Cerebellar cortex (tissue), 1 donor: ENCODE measurements at regions not wholly inside any gene's neighbourhood (a gene's known extent, or its start where the extent isn't known, plus 50 kb on each side); places are given as distances from the start of the nearest gene placed in this dataset.
"Not testable (repeated sequence)": the region's sequence is repeated elsewhere in the genome, so short reads cannot be mapped to it uniquely, and the experiment has no call there.

Experiments used
- DNase-seq: peaks from one replicate; pipeline ENCODE4 v3.0.0-alpha.2; 2015; ENCODE audit warnings: low spot score

DNA sequence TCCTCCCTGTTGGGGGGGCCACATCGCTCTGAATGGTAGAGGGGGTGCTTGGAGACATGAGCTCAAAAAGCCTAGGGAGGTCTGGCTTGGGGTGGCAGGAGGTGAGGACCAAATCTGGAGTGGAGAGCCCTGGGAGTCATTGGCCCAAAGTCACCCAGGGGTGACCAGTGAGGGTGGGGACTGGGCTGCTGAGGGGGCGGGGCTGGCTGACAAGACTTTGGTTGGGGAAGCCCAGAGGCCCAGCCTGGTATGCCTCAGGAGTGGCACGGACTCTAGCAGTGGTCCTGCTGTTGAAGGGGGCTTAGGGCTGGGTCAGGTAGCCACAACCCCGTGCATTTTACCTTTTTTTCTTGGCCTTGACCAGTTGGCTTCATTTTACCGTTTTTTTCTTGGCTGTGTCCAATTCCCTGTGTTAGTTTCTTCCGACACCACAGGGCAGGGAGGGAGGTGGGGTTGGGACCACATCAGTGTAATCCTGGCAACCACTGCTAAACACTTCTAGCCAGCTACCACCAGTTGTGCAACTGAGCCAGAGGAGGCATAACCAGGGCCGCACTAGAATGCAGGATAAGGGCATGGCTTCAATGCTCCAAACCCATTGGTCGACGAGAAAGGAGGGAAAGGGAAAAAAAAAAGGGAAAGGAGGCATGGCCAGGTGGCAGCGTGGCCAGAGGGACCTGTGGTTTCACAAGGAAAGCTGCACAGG is 105.3 kb upstream of the C2CD4B start:
- no peak for DNase-seq

DNA sequence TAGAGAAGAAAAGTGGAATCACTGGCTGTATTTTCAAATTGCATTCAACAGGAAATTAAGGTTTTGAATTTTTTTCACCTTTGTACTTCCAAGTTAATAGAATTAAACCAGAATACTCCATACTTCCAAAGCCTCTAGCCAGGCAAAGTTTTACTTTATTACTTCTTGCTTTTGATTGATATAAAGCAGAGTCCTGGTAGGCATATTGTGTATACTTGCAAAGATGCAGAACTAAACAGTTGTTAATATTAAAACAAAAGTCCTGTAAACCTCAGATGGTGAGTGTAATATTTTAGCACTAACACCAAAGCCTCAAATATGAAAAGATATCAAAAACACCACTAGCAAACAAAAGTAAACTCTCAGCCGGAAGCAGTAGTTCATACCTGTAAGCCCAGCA is 107.2 kb upstream of the C2CD4B start:
- DNase-seq = no peak

DNA sequence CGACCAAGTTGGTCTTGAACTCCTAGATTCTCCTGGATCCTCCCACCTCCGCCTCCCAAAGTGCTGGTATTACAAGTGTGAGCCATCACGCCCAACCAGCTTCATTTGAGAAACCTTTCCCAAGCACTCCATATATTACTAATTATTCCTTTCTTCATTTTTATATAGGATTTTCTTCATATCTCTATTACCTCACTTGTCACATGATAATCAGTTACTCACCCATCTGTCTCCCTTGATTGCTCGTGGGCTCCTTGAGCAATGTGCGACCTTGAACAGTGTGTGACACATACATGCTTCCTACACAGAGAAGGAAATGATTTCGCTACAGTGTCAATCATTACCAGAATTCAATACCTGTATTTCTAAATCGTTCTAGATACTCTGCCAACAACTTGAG is 110.7 kb upstream of the C2CD4B start:
- DNase-seq = no peak

DNA sequence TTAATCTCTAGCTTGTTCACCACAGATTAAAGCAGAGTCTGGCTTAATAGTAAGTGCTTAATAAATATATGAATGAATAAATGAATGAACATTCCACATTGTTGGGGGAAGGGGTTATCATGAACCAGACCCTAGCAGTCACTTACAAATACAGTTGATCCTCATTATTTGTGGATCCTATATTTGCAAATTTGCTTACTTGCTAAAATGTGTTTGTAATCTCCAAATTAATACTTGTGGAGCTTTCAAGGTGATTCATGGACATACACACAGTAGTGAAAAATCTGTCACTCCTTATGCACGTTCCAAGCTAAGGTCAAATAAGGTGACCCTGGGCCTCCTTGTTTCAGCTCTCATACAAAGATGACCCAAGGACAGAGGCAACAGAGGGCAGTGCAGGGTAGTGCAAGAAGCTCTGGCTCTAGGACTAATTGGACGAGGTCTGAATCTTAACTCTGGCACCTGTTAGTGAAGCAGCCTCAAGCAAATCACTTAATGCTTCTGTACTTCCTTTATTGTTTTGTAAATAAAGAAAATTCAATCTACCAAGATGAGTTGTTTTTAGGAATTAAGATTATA is 112.8 kb upstream of the C2CD4B start:
- no peak for DNase-seq

DNA sequence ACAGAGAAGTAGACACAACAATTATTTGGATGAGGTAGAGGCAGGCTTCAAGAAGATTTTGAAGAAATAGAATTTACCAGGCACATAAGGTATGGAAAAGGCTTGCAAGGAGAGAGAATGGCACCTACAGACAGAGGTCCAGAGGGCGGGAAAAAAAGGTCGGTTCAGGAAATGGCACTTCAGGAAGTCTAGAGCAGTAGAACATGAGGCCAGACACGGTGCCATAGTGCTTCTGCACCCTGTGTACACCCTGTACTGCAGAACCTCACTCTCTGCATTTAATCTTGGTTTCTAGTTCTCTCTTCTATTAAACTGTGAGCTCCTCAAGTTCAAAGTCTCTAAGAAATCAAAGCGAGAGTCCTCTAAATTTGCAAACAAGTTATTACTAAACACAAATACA is 113.4 kb upstream of the C2CD4B start:
- no peak for DNase-seq

DNA sequence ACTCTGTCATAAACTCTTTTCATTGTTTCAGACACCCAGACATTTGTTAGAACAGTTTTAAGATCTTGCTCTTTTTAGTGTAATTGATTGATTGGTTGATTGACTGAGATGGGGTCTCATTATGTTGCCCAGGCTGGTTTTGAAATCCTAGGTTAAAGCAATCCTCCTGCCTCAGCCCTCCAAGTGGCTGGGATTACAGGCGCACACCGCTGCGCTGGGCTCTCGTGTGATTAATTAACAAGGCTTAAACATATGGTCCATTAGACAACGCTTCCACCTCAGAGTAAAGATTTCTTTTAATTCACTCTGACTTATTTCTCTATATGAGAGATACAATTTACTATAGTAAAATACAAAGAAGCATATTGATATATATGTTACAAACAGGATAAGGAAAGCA is 114.0 kb upstream of the C2CD4B start:
- no peak for DNase-seq

DNA sequence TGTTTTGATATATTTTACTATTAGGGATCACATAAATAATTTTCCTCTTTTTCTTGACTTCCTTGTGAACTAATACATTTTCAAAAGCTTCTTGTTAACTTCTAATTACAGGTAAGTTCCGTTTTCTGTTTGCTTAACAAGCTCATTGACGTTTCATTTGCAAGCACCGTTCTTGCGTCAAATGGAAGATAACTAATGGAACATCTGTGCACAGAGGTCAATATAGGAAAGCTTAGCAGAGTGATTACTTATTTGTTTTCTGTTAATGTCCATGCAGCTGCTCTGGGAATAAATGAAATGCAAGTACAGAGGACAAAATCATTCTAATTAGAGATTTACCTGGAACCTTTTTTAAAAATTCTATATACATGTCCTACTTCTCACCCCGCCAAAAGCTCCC is 115.5 kb upstream of the C2CD4B start:
- no peak for DNase-seq

DNA sequence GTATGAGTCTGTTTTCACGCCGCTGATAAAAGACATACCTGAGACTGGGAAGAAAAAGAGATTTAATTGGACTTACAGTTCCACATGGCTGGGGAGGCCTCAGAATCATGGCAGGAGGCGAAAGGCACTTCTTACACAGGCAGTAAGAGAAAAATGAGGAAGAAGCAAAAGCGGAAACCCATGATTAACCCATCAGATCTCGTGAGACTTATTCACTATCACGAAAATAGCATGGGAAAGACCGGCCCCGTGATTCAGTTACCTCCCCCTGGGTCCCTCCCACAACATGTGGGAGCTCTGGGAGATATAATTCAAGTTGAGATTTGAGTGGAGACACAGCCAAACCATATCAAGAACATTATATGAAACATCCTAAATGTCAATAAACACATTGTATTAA is 116.7 kb upstream of the C2CD4B start:
- DNase-seq = not testable (repeated sequence)

DNA sequence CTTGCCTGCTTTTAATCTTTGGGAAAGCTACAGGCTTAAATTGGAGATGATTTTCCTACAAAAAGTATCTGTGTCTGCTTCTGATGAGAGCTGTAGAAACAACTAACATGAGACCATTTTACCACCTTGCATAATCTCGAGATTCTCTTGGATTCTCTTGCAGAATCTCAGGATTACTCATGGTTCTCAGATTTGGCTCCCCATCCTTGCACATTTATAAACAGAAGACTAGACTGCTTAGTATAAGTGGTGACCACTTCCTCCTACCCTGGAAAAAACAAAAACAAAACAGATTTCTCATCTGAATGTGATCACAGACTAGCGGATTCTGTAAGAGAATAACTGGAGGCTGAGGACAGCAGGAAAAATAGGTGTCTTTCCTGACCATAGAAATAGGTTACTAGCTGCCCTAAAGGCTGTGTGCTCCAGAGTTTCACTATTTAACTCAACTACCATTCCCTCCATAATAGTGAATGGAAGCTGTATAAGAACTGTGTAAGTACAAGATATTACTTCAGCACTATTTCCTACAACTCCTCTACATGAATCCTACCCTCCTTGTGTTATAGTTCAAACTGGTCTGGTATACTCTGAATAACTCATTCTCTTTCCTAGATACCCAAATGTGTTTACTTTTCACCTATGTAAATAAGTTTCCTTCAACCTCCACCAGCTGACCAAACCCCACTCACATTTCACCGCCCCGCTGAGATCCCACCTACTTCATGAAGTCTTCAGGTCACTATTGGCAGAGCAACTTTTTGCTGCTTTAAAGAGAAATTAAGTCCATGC is 122.2 kb upstream of the C2CD4B start:
- DNase-seq = no peak

DNA sequence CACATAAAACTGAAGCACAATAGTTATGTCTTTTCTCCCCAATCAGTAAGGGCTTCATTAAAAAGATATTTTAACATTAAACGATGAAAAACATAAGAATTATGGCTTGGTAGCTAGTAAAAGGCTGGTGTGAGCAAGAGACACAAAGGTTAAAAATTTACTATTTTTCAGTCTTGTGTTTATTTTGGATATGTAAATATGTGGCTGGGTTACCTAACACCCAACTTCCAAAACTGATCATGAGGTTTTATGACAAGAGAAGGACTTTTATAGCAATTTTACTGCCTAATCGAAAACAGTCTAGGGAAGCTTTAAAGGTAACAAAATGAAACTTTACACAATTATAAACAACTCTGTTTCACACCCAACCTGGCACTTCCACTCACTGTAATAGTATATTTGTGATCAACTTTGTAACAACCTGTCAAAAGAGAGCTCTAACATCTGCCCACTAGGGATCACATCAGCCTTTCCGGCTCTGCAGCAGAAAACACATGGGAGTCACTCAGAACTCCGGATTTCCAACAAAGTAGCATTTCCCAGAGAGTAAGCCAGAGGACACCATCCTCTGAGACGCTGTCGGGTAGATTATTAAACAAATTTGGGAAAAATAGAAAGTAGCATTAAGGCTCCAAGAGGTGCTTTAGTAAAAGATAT is 123.4 kb upstream of the C2CD4B start:
- no peak for DNase-seq

DNA sequence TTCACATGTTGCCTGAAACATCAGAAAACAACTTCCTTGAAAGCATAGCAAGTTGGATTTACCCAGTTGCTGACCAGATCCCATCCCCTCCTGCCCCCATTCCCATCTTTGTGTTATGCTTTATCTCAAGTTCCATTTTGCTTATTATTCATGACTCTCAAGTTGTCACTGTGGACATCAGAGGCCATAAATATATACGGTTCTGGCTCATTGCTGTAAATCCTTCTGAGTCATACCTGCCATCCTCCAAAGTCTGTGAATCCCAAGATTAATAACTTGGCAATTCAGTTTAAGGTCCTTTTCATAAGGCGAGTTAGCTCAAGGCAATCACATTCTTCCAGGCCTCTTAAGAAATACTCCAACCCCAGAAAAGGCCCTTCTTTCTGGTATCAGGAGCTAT is 126.2 kb upstream of the C2CD4B start:
- DNase-seq = no peak

DNA sequence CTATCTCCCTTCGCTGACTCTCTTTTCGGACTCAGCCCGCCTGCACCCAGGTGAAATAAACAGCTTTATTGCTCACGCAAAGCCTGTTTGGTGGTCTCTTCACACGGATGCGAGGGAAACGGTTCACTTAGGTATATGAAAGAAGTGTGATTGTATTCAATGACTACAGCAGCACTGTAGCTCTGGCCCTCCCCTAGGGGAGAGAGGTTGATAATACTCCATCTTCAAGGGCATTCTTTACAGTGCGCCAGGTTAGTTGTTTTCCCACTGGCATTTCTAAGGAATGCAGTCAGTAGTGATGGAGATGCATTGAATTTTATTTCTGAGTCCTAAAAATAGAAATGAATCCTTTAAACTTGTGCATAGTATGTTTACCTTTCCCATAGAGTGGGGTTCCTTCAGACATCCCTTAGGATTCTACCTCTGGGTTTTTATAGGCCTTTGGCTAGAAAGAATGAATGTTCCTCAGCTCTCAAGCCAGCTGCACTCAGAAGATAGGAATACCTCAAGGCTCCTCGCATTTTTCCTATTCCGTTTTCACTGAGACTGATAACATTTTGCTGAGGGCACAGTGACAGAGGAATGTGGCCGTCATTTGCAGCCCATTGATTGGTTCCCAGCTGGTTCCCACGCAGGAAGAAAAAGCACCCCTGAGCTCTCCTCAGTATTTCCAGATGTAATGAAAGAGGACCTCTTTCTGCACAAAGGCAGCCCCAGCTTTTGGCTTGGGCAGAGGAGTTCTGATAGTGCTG is 131.8 kb upstream of the C2CD4B start:
- DNase-seq = no peak

DNA sequence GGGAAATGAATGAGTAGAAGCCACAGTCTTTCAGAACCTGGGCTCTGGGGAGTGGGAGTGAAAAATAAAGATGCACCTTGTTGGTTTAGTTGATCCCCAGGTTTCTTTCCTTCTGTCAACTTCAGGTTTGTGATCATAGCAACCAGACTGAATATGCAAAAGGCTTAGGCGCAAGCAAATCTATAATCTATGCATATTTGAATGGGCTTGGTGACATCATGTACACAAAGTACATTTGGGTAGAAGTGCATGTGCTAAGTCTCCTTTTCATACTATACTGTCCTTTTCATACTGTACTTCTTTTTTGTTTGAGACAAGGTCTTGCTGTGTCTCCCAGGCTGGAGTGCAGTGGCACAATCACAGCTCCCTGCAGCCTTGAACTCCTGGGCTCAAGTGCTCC is 132.4 kb upstream of the C2CD4B start:
- no peak for DNase-seq

DNA sequence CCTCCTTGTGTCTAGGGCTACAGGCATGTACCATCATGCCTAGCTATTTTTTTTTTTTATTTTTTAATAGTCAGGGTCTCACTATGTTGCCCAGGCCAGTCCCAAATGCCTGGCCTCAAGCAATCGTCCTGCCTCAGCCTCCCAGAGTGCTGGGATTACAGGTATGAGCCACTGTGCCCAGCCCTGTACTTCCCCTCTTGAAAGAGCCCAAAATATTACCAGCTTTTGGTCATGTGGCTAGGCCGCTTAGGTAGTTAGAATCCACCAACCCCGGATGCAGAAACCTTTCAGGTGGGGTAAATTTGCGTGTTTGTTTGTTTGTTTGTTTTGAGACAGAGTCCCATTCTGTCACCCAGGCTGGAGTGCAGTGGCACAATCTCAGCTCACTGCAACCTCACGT is 132.8 kb upstream of the C2CD4B start:
- DNase-seq = no peak

DNA sequence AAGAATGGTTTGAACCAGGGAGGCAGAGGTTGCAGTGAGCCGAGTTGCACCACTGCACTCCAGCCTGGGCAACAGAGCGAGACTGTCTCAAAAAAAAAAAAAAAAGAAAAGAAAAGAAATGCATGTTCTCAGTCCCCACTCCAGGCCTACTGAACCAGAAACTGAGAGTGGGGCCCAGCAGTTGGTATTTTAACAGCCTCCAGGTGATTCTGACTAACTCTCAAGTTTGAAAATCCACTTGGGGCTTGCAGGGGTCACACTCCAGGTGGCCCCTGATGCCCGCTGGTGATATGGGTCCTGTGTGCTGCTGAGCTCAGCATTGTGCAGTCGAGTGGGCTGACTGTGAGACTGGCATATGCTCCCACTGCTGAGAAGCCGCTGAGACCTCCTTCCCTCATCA is 133.7 kb upstream of the C2CD4B start:
- no peak for DNase-seq

DNA sequence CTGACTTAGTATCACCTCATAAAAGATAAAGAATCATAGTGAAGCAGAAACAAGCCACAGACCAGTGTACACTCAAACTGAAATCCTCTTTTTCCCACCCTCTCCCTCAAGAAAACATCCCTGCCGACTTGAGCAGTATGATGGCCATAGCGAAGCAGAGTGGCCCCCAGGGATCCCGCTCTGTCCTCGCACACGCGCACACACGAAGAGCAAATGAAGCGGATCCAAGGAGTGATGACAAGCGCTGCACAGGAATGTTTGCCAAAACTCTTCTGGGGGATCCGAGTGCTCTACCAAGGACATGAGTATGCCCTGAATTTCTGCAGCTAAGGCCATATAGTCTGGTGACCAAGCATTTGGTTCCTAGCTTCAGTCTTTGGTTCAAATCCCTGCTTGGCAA is 134.5 kb upstream of the C2CD4B start:
- no peak for DNase-seq

DNA sequence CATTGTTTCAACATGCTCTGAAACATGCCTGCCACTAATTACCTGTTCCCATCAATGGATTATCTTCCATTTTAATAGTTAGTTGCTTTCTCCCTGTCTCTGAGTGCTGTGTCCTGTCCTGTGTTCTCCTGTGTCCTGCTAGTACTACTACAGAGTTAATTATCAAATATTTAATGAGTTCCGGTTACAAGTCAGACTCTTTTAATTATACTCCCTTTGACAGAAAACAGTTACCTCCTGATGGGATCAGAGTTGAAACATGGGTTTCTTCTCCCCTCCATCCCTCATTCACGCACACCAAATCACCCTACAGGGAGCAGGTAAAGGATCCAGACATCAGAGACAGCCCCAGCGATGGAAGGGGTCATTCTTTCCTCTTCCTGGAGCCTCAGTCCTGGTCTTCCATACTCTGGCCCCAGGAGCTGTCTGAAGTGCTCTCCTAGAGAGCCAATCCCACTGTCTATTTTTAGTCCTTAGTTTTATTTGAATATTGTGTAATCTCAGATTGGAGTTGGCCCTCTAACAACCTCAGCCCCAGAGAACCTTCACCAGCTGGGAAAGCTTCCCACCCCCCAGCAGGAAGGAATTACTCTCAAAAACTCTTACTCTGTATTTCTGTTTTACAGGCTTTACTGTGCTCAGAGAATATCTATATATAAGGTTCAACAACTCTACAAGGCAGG is 137.0 kb upstream of the C2CD4B start:
- no peak for DNase-seq

DNA sequence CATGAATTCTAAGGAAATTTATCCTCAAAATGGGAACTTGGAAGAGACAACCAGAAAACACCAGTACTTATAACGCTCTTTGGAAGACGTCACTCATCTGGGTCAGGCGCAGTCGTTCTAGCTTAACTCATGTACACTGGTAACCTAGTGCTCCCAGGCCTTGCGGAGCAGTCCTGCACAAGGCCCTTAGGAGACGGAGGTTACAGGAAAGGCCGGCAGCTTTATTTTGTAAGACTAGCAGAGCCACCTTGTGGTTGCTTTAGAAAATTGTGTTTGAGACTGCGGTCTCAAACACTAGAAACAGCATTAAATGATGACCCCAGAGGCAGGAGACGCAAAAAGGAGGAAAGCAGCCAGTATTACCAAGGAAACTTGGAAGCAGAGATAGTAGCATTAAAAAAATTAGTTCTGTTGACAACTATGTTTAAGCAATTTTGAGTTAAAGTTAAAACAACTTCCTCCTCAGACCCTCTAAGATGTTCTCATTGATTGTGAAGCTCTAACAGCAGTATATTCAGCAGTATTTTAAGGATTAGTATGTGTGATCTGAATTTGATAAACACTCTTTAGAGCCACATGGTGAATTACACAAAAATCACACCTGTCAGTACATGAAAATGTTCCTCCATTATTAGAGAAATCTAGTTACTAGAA is 141.9 kb upstream of the C2CD4B start:
- peak; percentile 79 for DNase-seq

DNA sequence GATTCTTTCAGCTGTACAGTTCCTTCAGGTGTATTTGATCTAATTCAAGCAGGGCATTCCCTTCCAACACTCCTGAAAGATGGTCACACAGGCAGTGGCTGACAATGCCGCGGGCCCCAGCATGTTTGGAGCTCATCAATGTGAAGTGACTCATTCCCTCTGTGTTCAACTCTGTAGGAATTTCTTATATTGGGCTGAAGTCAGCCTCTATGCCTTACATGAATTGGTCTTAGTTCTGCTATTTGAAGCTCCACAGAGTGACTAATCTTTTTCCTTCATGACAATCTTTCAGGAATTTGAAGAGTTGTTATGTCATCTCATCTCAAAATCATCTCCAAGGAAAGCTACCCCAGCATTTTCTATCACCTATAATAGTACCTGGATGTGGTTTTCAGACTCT is 142.5 kb upstream of the C2CD4B start:
- DNase-seq = no peak

DNA sequence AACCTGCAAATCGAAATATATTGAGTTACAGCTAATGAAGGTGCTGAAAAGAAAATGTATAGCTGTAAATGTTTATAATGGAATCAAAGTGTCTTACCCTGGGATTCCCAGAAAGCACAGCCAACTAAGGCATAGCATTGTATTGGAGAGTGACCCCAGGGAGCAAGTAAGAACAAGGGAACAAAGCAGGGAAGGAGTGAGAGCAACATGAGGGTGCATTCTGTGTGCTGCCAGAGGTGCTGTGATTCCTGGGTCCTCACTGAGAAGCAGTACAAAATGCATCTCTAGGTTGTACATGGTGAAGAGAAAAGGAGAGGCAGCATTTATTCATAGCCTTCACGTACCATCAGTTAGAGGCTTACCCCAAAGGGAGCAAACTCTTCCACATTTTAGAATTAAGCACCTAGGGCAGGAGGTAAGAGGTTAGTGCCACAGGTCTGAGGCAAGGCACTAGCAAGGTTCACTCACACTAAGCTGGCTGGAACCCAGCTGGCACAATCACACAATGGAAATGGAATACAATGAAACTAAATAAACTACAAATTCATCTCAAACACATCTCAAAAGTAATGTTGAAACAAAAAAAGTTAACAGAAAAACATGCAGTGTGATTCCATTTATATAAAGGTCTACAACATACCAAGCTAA is 151.5 kb upstream of the C2CD4B start:
- DNase-seq = no peak

DNA sequence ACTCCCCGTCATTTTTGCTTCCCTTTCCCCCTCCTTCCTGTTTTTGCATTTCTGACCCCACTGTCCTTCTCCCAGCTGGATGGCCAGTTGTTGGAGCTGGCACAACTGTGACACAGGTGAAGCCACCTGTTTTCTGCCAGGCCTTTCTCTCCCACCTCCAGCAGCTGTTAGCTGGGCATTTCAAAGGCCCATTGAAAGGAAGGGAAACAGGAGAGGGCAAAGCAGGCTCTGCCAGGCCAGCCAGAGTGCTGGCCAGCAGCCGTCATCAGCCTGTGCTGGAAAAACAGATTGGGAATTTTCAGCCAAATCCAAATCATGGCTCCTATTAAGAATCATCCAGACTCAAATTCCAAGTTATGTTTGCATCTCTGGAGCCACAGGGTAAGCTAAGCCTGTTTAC is 155.2 kb upstream of the C2CD4B start:
- DNase-seq = no peak
